Stimulated activated CD8-positive, alpha-beta memory T cell treated with anti-CD3 and anti-CD28 coated beads, Interleukin-7, amount 100 ng/mL, for 1 hour (primary cell): ENCODE measurements at regions not wholly inside any gene's neighbourhood (a gene's known extent, or its start where the extent isn't known, plus 50 kb on each side); places are given as distances from the start of the nearest gene placed in this dataset.
"Not testable (repeated sequence)": the region's sequence is repeated elsewhere in the genome, so short reads cannot be mapped to it uniquely, and the experiment has no call there.

Experiments used
- DNase-seq, 2 donors: peaks; one replicate each; pipeline ENCODE4 v3.0.0-alpha.2; 2020; ENCODE audit warnings: low read depth in 2 of 2

DNA sequence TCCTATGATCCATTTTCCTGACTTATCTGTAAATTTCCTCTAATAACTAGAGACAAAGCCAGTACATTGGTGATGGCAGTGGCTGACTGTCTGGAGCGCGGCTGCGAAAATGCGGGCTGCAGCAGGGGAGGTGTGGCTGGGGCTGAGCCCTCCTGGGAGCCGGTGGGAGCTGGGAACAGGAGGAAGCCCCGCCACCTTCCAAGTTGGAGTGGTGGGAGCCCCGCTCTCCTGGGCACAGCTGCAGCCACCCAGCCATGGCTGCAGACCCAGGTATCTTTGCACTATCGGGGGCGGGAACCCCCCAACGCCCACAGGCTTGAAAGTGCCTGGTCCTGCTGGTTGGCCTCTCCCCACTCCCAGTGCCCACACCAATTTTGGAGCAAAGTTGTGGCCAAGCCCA lies 633.0 kb upstream of the TMEFF2 start:
- no peak for DNase-seq

DNA sequence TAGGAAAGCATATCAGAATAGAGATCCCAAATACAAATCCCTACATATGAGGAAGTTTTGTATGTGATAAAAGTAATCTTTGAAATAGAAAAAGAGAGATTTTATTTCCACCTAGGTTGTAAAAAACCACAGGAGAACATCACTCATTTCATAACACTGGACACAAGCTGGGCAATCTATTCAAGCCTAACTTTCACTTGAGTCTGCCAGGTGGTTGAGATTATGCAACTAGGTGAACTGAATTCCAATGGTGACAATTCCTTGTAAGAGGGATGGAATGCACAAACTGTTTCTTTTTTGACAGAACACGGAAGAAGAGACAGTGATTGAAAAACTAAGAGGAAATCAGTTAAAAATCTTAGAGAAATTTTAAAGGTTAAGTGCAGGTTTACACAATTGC lies 619.6 kb upstream of the TMEFF2 start:
- no peak for DNase-seq

DNA sequence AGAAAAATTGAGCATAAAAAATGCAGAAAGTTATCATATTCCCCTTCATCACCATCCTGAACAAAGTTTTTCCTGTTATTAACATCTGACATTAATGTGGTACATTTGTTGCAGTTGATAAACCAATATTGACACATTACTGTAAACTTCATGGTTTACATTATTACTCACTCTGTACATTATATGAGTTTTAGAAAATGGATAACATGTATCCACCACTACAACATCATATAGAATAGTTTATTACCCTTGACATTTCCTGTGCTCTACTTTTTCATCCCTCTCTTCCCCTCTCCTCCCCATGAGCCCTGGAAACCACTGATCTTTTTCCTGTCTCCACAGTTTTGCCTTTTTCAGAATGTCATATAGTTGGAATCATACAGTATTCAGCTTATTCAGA lies 618.6 kb upstream of the TMEFF2 start:
- no peak for DNase-seq

DNA sequence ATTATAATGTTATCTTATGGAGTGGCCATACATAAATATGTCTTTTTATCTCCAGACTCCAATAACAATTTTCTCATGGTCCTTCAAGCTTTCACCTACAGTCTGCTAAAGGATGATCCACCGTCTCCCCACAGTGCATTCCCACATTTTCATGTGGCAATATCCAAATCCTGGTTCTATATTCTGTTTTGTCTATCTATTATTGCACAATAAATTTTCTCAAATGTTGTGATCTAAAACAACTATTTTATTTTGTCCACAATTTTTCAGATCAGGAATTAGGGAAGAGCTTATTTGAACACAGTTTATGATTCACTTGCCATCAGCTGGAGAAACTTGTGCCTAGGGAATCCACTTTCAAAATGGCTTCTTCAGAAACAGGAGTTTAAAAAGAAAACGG lies 614.4 kb upstream of the TMEFF2 start:
- no peak for DNase-seq

DNA sequence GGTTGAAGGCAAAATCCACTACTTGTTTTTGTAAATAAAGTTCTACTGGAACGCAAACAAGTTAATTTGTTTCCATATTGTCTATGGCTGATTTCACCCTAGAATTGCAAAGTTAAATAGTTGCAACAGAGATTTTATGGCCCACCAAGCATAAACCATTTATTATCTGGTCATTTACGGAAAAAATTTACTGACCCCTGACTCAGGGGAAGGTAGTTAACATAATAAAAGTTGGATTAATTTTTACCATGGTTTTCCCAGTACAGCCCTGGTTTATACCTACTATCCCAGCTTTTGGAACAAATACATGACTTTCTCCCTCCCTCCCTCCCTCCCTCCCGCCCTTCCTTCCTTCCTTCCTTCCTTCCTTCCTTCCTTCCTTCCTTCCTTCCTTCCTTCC lies 588.9 kb upstream of the TMEFF2 start:
- no peak for DNase-seq

DNA sequence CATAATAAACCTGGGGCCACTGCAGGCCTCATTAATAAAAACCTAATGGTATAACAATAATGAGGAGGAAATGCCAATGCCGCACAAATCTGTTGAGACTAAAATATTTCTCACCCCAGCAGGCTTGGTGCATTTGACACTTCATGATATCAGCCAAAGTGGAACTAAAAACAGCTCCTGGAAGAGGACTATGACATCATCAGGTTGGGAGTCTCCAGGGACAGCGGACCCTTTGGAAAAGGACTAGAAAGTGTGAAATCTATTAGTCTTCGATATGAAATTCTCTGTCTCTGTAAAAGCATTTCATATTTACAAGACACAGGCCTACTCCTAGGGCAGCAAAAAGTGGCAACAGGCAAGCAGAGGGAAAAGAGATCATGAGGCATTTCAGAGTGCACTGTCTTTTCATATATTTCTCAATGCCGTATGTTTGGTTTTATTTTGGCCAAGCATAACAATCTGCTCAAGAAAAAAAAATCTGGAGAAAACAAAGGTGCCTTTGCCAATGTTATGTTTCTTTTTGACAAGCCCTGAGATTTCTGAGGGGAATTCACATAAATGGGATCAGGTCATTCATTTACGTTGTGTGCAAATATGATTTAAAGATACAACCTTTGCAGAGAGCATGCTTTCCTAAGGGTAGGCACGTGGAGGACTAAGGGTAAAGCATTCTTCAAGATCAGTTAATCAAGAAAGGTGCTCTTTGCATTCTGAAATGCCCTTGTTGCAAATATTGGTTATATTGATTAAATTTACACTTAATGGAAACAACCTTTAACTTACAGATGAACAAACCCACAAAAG lies 580.9 kb upstream of the TMEFF2 start:
- no peak for DNase-seq

DNA sequence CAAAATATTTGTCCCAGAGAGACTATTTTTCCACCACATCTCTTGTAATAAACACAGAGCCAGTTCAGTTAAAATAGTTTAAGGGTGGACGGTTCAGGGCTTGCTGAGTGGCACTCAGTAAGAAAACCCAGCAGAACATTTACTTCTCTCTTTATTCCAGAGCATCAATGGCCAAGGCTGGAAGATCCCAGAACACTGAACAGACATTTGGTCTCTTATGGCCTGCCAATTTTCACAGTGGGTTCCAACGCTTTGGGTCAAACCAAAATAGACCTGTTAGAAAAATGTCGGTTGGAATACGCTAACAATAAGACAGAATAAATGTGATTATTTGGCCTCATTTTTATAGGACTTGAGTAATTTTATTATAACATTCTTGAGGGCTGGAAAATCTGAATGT lies 580.3 kb upstream of the TMEFF2 start:
- DNase-seq, result no peak

DNA sequence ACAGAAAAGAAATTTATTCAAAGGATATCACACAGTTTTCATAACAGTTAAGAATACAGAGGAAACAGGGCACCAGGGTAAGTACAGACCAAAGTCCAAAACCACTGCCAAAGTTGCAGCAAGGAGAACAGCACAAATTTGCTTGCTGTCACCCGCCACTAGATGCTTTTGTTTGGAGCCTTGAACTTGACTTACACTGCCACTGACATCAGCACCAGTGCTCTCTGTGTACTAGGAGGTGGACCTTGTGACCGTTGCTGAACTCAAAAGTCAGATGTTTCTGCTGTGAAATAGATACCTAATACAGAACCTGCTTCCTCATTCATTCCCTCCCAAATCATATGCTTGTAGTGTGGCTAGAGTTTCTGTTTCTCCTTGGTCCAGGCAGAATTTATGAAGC lies 578.3 kb upstream of the TMEFF2 start:
- DNase-seq, result no peak

DNA sequence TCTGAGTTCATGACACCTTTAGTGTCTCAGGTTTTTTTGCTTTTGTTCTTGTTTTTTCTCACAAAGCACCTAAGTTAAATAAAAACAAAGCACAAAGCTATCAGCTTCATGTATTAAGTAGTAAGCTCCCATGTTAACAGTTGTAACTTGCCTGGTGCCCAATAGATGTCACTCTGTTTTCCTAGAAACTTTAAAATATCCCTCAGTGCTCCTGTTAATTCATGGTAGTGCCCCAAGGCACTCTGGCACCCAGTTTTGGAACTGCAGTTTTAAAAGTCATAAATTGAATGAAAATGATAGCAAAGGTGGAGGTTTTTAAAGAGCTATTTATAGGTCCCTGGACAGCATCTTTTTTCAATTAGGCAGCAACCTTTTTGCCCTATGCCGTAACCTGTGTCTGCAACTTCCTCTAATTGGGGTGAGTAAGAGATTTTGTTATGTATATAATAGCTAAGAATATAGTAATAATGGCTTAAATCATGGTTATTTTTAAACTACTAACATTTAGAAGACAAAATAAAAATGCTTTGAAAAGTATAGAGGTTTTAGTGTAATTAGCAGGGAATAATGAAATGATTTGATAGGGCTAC lies 555.0 kb upstream of the TMEFF2 start:
- DNase-seq, result no peak

DNA sequence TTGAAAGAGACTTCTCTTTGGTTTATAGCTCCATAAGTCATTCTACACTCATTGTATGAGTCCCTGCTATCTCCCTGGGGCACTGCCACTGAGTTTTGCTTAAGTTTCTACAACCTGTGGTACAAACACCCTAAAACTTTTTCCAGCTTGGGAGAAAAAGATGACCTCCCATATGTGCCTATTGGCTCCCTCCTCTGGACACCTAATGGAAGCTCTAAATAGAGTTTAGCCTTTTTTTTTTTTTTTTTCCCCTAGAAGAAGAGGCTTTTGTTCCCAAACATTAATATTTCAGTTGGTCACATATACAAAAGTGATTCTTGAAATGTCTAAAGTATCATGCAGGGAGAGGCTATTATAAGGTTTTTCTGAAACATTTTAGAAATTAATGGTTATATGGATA lies 547.2 kb upstream of the TMEFF2 start:
- no peak for DNase-seq

DNA sequence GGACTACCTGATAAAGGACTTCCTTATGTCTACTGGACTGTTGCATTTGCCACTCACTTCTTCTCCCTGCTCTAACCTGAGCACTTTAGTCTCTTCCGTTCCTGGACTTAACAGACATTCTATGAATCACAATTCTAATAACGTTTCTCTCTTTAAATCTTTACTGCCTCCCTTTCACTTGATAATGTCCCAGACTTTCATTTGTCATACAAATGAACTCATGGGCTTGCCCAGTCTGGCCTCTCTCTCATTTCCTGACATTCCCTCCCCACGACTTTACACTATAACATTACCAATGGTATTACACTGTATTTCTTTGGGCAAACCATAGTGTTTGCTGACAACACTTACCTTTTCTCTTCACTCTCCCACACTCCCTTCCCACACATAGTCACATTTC lies 540.7 kb upstream of the TMEFF2 start:
- DNase-seq, result no peak

DNA sequence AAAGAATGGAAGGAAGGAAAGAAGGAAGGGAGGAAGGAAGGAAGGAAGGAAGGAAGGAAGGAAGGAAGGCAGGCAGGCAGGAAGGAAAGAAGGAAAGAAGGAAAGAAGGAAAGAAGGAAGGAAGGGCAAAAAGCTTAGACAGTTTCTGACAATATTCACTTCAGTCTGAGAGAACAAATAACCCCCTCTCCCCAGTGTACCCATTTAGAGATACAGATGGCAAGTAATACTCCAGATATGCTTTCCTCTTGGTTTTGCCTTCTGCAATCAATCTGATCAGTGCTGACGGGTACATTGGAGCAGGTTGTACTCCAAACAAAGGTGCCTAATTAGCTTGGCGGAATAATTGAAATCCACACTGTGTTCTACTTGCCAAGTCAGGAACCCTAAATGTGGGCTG lies 534.6 kb upstream of the TMEFF2 start:
- DNase-seq, result no peak

DNA sequence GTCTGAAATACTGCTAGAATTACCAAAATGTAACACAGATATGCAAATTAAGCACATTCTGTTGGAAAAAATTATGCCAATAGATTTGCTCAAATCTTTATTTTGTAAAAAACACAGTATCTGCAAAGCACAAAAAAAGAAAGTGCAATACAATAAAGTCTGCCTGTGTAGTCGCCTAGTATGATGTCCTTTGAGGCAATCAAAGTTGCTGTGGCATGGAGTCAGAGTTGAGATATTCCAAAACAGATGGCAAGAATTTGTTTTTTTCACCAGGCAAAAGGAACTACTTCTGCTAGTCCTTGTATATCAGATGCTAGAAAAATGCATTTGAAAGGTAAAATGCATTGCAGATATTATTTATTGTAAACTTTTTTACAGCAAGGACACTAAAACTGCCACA lies 531.3 kb upstream of the TMEFF2 start:
- DNase-seq, result no peak

DNA sequence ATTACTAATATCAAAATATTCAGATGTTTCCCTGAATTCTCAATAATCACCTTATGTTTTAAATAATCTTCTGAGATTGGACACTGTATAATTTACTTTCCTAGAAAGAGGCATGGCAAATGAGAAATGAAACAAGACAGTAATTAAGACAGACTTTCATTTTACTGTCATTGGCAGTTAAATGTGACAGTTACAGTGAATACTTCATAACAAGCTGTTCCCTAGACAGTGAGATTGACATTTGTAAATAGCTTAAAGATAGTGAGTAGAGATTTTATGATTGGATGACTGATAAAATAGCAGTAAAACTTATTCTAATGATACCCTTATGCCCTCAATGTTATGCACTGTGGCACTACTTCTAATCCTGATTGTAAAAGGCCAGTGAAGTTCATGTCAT lies 524.9 kb upstream of the TMEFF2 start:
- no peak for DNase-seq

DNA sequence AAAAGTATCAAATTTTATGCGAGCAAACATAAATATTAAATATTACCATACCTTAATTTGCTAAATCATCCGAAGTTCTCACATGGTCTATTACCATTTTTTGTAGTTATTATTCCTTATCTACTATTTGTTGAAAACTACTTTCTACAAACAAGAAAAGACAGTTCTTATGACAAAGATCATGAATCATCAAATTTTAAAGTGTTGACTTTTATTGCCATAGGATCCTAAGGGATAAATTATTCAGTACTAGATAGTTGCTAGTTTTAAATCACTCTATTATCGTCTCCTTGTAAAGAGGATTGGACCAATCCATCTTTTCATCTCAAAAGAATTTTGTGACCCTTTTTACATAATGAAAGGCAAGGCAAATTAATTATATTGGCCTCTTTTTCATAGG lies 523.6 kb upstream of the TMEFF2 start:
- DNase-seq, result no peak

DNA sequence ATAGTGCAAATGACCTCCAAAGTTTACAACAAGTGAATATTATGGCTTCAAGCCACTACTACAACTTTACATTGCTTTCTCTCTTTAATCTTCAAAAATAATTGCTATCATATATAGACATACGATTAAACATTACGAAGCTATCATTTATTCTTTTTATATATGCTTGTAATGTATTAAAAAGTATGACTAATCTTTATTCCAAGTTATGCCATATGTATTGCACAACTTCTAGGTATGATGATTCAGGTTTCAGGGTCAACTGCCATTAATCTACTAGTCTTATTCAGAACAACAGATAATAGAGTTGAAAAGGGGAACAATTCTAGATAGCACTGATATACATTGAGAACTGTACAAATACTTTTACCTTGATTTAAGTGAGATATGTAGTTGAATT lies 506.2 kb upstream of the TMEFF2 start:
- no peak for DNase-seq

DNA sequence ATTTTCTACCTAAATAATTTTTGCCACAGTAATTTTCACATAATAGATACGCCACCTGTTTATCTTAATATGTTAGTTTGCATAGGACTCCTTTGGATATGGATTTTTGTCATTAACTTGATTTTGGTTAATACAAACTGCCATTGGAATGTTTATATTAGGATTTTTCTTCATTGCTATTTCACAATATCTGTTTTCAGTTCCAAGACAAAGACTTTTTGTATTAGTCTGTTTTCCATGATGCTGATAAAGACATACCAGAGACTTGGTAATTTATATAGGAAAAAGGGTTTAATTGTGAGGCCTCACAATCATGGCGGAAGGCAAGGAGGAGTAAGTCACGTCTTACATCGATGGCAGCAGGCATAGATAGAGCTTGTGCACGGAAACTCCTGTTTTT lies 503.1 kb upstream of the TMEFF2 start:
- no peak for DNase-seq

DNA sequence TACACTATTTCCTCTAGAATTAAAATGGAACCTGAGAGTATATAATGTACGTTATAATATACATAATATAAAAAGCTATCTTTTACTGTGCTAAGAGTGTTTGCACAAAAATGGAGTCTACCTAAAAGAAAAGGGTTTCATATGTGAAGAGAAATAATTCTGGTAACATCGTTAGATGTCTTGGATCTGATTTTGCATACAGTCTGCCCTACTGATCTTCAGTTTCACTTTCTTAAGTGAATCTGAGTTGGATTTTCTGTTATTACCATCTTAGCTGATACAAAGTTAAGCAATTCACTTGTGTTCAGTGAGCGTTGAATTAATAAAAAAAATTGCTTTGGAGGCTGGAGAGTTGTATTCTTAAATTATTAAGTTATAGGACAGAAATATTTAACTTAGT lies 502.1 kb upstream of the TMEFF2 start:
- no peak for DNase-seq

DNA sequence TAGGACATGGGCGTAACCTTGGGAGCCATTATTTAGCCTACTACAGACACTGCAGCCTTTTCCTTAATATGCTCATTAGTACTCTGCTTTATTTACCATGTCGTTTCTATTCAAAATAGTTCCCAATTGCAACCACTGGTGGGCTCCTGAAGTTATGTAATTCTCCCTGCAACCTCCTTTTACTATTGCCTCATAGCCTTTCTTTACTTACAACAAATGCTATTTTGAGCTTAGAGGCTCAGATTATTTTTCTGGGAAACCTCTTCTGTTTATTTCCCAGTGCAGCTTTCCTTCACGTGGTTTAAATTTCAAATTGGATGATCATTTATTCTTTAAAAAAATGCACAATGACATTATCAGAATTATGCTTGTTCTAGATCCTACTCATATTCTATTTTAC lies 492.3 kb upstream of the TMEFF2 start:
- no peak for DNase-seq

DNA sequence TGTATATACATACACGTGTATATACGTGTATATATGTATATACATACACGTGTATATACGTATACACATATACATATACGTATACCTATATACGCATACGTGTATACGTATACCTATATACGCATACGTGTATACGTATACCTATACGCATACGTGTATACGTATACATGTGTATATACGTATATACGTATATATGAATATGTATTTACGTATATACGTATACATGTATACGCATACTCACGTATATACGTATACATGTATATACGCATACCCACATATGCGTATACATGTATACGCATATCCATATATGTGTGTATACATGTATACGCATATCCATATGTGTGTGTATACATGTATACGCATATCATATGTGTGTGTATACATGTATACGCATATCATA lies 487.8 kb upstream of the TMEFF2 start:
- not testable (repeated sequence) for DNase-seq

DNA sequence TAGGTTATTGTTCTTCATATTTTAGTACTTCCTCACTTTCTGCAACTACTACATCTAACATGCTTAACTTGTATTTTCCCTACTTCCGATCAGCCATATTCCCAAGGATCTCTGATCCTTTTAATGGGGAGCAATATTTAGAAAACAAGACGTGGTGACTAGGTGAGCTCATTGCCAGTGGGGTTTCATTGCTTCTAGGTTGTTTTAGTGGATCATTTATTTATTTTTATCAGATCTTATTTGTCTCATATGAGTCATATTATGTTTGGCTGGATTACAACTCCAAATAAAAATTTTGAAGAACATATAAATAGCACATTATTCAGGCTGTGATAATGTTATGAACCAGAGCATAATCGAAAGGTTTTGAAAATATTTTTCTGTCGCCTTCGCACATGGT lies 480.9 kb upstream of the TMEFF2 start:
- no peak for DNase-seq

DNA sequence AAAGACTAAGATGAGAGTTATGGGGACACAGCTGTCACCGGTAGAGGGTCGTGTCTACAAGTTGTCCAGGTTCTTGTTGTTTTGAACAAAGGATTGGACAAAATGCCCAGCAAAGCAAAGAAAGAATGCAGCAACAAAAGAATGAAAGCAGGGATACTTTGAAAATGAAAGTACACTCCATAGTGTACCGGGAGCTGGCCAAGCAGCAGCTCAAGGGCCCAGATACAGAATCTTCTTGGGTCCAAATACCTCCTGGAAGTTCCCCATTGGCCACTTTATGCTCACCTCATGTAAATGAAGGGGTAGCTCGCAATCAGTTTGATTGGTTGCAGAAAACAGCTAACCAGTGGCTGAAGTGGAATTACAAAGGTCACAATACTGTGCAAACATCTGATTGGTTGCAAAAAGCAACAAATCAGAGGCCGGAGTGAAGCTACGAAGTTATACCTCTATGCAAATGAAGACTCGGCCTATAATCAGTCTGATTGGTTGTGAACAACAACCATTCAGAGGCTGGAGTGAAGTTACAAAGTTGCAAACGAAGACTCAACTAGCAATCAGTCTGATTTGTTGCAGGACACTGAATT lies 474.9 kb upstream of the TMEFF2 start:
- no peak for DNase-seq

DNA sequence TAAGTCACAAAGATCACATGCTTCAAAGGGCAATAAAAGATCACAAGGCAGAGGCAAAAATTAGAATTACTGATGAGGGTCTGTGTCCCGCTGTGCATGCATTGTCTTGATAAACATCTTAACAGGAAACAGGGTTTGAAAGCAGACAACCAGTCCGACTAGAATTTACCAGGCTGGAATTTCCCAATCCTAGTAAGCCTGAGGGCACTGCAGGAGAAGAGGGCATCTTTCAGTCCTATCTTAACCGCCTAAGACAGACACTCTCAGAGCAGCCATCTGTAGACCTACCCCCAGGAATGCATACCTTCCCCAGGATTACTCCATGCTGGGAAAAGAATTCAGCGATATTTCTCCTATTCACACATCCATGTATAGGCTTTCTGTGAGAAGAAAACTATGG lies 465.8 kb upstream of the TMEFF2 start:
- DNase-seq, result not testable (repeated sequence)

DNA sequence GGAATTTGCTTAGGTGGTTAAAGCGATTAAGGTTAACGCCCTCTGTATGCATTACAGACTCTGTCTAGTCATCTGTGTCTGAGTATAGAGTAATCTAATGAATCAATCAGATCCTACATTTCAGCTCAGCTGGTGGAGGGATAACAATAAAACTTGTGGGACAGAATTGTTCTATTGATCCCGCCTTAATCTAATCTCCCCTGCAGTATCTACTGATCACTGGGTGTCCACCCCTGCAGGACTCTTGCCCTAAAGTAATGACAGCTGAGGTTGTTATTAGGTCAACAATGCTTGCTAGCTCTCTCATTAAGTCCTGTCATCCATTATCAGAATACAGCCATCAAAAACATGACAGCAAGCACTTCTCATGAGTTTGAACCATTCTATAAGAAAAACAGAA lies 462.6 kb upstream of the TMEFF2 start:
- DNase-seq, result no peak
